ENCODE measurements at regions not wholly inside any gene's neighbourhood (a gene's known extent, or its start where the extent isn't known, plus 50 kb on each side); places are given as distances from the start of the nearest gene placed in this dataset.
"Not testable (repeated sequence)": the region's sequence is repeated elsewhere in the genome, so short reads cannot be mapped to it uniquely, and the experiment has no call there.

GRCh38 chr20:7803411-7804151 lies 136.7 kb downstream of the HAO1 start:
- not testable (repeated sequence) for TF ChIP-seq CTCF (IDR thresholded peaks at IDR 0.05; ENCODE audit: borderline replicate concordance, extremely low read depth, low read length, poor library complexity, severe bottlenecking); EZH2 (IDR thresholded peaks at IDR 0.05; ENCODE audit: borderline replicate concordance, low read depth, low read length, severe bottlenecking)

All from DND-41 (cell line).